ENCODE measurements at regions not wholly inside any gene's neighbourhood (a gene's known extent, or its start where the extent isn't known, plus 50 kb on each side); places are given as distances from the start of the nearest gene placed in this dataset.

GRCh38 chr2:162912787-162913186 is 74.2 kb upstream of the KCNH7 start:
- TF ChIP-seq CTCF (IDR thresholded peaks at IDR 0.05) (no peak), POLR2A (IDR thresholded peaks at IDR 0.05) (no peak)
